MM.1S (cell line): ENCODE measurements at regions not wholly inside any gene's neighbourhood (a gene's known extent, or its start where the extent isn't known, plus 50 kb on each side); places are given as distances from the start of the nearest gene placed in this dataset.

Experiments used
- DNase-seq: peaks from one replicate; pipeline ENCODE4 v3.0.0-alpha.2; 2015
- H2AFZ ChIP-seq: fragments of 300-600 bp; sonication (generic); 2 replicates; pipeline ENCODE4 v1.6.0; 2016; ENCODE audit warnings: antibody characterized with exemption, low read length
- H3F3A ChIP-seq: fragments of 300-600 bp; sonication (generic); 2 replicates; pipeline ENCODE4 v1.6.1; 2016; ENCODE audit warnings: mild to moderate bottlenecking, antibody characterized with exemption, low read length, moderate library complexity, mixed read lengths; ENCODE audit not compliant: insufficient read depth
- H3K27ac ChIP-seq: fragments of 300-600 bp; sonication (generic); 2 replicates; pipeline ENCODE4 v1.5.1; 2016; ENCODE audit warnings: mild to moderate bottlenecking, low read length
- H3K27me3 ChIP-seq: fragments of 300-600 bp; sonication (generic); replicated peaks from 2 replicates; pipeline ENCODE4 v1.6.0; 2016; ENCODE audit warnings: low read length; ENCODE audit not compliant: insufficient read depth
- H3K36me3 ChIP-seq: fragments of 300-600 bp; sonication (generic); replicated peaks from 2 replicates; pipeline ENCODE4 v1.6.1; 2016; ENCODE audit warnings: mild to moderate bottlenecking, low read length, mixed read lengths; ENCODE audit not compliant: insufficient read depth
- H3K4me1 ChIP-seq: fragments of 300-600 bp; sonication (generic); 2 replicates; pipeline ENCODE4 v1.6.1; 2016; ENCODE audit warnings: low read length, mixed read lengths
- H3K4me2 ChIP-seq: fragments of 300-600 bp; sonication (generic); 2 replicates; pipeline ENCODE4 v1.6.0; 2016; ENCODE audit warnings: low read depth, low read length
- H3K4me3 ChIP-seq: fragments of 300-600 bp; sonication (generic); 2 replicates; pipeline ENCODE4 v1.5.1; 2016; ENCODE audit warnings: low read length, mixed read lengths
- H3K79me2 ChIP-seq: fragments of 300-600 bp; sonication (generic); 2 replicates; pipeline ENCODE4 v1.6.1; 2016; ENCODE audit warnings: mixed run types, low read length, mixed read lengths
- H3K9ac ChIP-seq: fragments of 300-600 bp; sonication (generic); 2 replicates; pipeline ENCODE4 v1.6.1; 2016; ENCODE audit warnings: low read length, mixed read lengths
- H3K9me2 ChIP-seq: fragments of 300-600 bp; sonication (generic); replicated peaks from 2 replicates; pipeline ENCODE4 v1.6.1; 2016; ENCODE audit warnings: mild to moderate bottlenecking, low read length, mixed read lengths; ENCODE audit not compliant: insufficient read depth
- H3K9me3 ChIP-seq: fragments of 300-600 bp; sonication (generic); replicated peaks from 2 replicates; pipeline ENCODE4 v1.6.1; 2016; ENCODE audit warnings: mild to moderate bottlenecking, low read length, mixed read lengths; ENCODE audit not compliant: insufficient read depth
- H4K20me1 ChIP-seq: fragments of 300-600 bp; sonication (generic); 2 replicates; pipeline ENCODE4 v1.6.1; 2016; ENCODE audit warnings: mild to moderate bottlenecking, low read length, moderate library complexity, mixed read lengths; ENCODE audit not compliant: insufficient read depth
- CTCF ChIP-seq: fragments of 300-600 bp; sonication (generic); IDR thresholded peaks from 2 replicates; pipeline ENCODE4 v1.5.1; 2016; ENCODE audit warnings: antibody characterized with exemption, low read length, mixed read lengths
- EZH2 ChIP-seq: fragments of 300-600 bp; sonication (generic); optimal IDR thresholded peaks from 2 replicates; pipeline ENCODE3; 2017; ENCODE audit warnings: low read depth, mild to moderate bottlenecking, antibody characterized with exemption, low read length, mixed read lengths
- EZH2phosphoT487 ChIP-seq: fragments of 300-600 bp; sonication (generic); IDR thresholded peaks from 2 replicates; pipeline ENCODE4 v1.6.1; 2018; ENCODE audit warnings: antibody characterized with exemption, low read length

DNA sequence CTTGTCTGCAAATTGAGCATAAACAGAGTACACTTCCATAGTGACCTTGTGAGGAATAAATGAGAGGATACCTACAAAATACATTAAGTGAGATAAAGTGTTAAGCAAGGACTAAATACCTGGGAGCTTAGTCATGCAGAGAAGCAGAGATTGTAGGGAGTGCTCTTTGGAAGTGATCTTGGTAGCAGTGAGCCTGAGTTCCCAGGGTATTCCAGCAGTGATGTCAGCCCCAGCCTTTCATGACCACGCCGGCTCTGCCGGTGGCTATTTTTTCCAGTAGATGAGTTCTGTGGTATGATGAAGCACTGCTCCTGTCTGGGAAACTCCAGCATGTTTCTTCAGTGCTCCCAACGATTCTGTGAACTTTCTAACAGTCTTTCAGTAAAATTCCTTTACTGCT is 391.5 kb upstream of the IGFBP7 start:
- TF ChIP-seq CTCF (no peak), EZH2 (no peak), EZH2phosphoT487 (no peak)
- Histone ChIP-seq H3K9ac (no peak overlapping the region), H3K27ac (no peak overlapping the region), H3K79me2 (no peaks in the 10 kb centered on the region), H3F3A (no peaks in the 10 kb centered on the region), H2AFZ (no peak overlapping the region), H3K4me2 (no peak overlapping the region), H3K27me3 (no peaks in the 10 kb centered on the region), H3K4me1 (no peaks in the 10 kb centered on the region), H4K20me1 (no peaks in the 10 kb centered on the region), H3K9me3 (no peaks in the 10 kb centered on the region), H3K9me2 (no peaks in the 10 kb centered on the region), H3K4me3 (no peak overlapping the region), H3K36me3 (no peaks in the 10 kb centered on the region)
- DNase-seq: no peak

GRCh38 chr4:57499786-57500185 is 389.6 kb upstream of the IGFBP7 start:
- no peak overlapping the region for H3K4me3 ChIP-seq
- no peak overlapping the region for H2AFZ ChIP-seq
- H3K36me3 ChIP-seq: no peaks in the 10 kb centered on the region
- no peaks in the 10 kb centered on the region for H3K79me2 ChIP-seq
- DNase-seq: no peak
- no peaks in the 10 kb centered on the region for H3K9me2 ChIP-seq
- H4K20me1 ChIP-seq: no peaks in the 10 kb centered on the region
- H3K4me2 ChIP-seq: no peak overlapping the region
- no peaks in the 10 kb centered on the region for H3K27me3 ChIP-seq
- H3K9ac ChIP-seq: no peak overlapping the region
- no peaks in the 10 kb centered on the region for H3F3A ChIP-seq
- no peaks in the 10 kb centered on the region for H3K4me1 ChIP-seq
- TF ChIP-seq CTCF (no peak), EZH2phosphoT487 (no peak), EZH2 (no peak)
- H3K9me3 ChIP-seq: no peaks in the 10 kb centered on the region
- H3K27ac ChIP-seq: no peak overlapping the region

DNA sequence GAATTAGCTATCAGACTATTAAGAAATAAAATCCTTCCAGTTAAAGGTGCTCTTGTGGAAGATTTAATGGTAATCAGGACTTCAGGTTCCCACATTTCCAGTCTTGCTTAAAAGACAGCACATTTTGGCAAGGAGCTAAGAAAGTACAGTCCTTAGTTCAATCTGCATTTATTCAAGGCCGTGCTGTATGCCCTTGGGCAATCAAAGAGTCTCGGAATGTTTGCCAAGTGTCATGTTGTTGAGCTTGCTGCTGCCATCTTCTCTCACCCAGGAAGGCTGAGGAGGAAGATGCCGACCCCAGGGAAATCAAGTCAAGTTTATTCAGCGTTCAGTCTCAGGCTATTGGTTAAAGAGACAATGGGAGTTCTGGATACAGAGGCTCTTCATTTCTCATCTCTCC is 388.1 kb upstream of the IGFBP7 start:
- DNase-seq: no peak
- no peak overlapping the region for H2AFZ ChIP-seq
- H3F3A ChIP-seq: no peaks in the 10 kb centered on the region
- no peaks in the 10 kb centered on the region for H3K79me2 ChIP-seq
- H3K4me3 ChIP-seq: no peak overlapping the region
- no peak overlapping the region for H3K27ac ChIP-seq
- H3K9ac ChIP-seq: no peak overlapping the region
- H3K27me3 ChIP-seq: no peaks in the 10 kb centered on the region
- no peaks in the 10 kb centered on the region for H3K9me3 ChIP-seq
- H3K4me1 ChIP-seq: no peaks in the 10 kb centered on the region
- H3K36me3 ChIP-seq: no peaks in the 10 kb centered on the region
- no peak for TF ChIP-seq EZH2
- no peak for TF ChIP-seq EZH2phosphoT487
- TF ChIP-seq CTCF: no peak
- no peaks in the 10 kb centered on the region for H4K20me1 ChIP-seq
- H3K9me2 ChIP-seq: no peaks in the 10 kb centered on the region
- no peak overlapping the region for H3K4me2 ChIP-seq
